GM12878 (cell line): ENCODE measurements at regions not wholly inside any gene's neighbourhood (a gene's known extent, or its start where the extent isn't known, plus 50 kb on each side); places are given as distances from the start of the nearest gene placed in this dataset.

Source experiments
- ATAC-seq: fragments of 200-7000 bp; cut with Tn5 transposase; 3 replicates; pipeline ENCODE4 v1.9.1; 2020; ENCODE audit warnings: mild to moderate bottlenecking, moderate library complexity
- BruUV-seq: library from RNA; stranded (reverse); fragments of 400-500 nt; replicated peaks from 2 replicates; lab custom pipeline; 2021; lab: Mats Ljungman, UMichigan
- CTCF ChIA-PET: fragments of 300-600 bp; sonication (Branson Sonifier 250); formaldehyde crosslinking; extraction: SDS; loops from one replicate; lab custom pipeline; 2021; ENCODE audit warnings: inconsistent platforms; lab: Yijun Ruan, JAX
- POLR2A ChIA-PET: fragments of 350-600 bp; formaldehyde crosslinking; extraction: SDS; loops from one replicate; lab custom pipeline; 2021; ENCODE audit warnings: inconsistent platforms; lab: Charles Lee
- RAD21 ChIA-PET: fragments of 300-600 bp; sonication (Branson Sonifier 250); formaldehyde crosslinking; loops from one replicate; lab custom pipeline; 2023; ENCODE audit warnings: antibody characterized with exemption; ENCODE audit not compliant: unreplicated experiment; lab: Charles Lee
- SMC1A ChIA-PET: fragments of 300-600 bp; sonication (Branson Sonifier 250); formaldehyde crosslinking; loops from one replicate; lab custom pipeline; 2023; ENCODE audit not compliant: unreplicated experiment, uncharacterized antibody; lab: Charles Lee
- DNase-seq: peaks from one replicate; pipeline ENCODE4 v3.0.0-alpha.2; 2011; ENCODE audit warnings: low read depth, low spot score
- FAIRE-seq: peaks from 3 replicates; lab custom pipeline; 2011; peaks lifted over from hg19 to GRCh38; lab: Jason Lieb, UNC
- H2AFZ ChIP-seq: 2 replicates; pipeline ENCODE4 v1.6.0; 2011; ENCODE audit warnings: low read depth, low read length, control low read depth; ENCODE audit not compliant: control insufficient read depth
- H3K27ac ChIP-seq: 2 replicates; pipeline ENCODE4 v1.5.1; 2011; ENCODE audit warnings: control low read depth; ENCODE audit not compliant: control insufficient read depth, insufficient read depth
- H3K27me3 ChIP-seq, 2 experiments: replicated peaks in 1 of 2; 2 replicates each; pipeline versions ENCODE4 v1.6.0 to v1.6.1; 2011; ENCODE audit warnings: low read length in 1 of 2; ENCODE audit not compliant: control insufficient read depth in 2 of 2, insufficient read depth in 2 of 2
- H3K36me3 ChIP-seq, 2 experiments: 2 replicates each; pipeline ENCODE4 v1.5.1; 2011; ENCODE audit warnings: low read length in 1 of 2; ENCODE audit not compliant: control insufficient read depth in 2 of 2, insufficient read depth in 2 of 2
- H3K4me1 ChIP-seq: 2 replicates; pipeline ENCODE4 v1.6.1; 2011; ENCODE audit warnings: mild to moderate bottlenecking, low read length, moderate library complexity, mixed read lengths; ENCODE audit not compliant: control insufficient read depth, insufficient read depth
- H3K4me2 ChIP-seq: 2 replicates; pipeline ENCODE4 v1.6.0; 2011; ENCODE audit warnings: control low read depth; ENCODE audit not compliant: control insufficient read depth, insufficient read depth
- H3K4me3 ChIP-seq: fragments of 200-600 bp; sonication (generic); 2 replicates; pipeline ENCODE4 v1.5.1; 2016
- H3K79me2 ChIP-seq: 2 replicates; pipeline ENCODE4 v1.6.0; 2011; ENCODE audit warnings: low read length; ENCODE audit not compliant: control insufficient read depth, insufficient read depth
- H3K9ac ChIP-seq: 2 replicates; pipeline ENCODE4 v1.8.0; 2011; ENCODE audit warnings: low read length, control low read depth, mixed read lengths; ENCODE audit not compliant: control insufficient read depth, insufficient read depth
- H3K9me3 ChIP-seq: replicated peaks from 3 replicates; pipeline ENCODE4 v1.5.1; 2011; ENCODE audit warnings: mild to moderate bottlenecking, low read length; ENCODE audit not compliant: control insufficient read depth, insufficient read depth
- H4K20me1 ChIP-seq: 2 replicates; pipeline ENCODE4 v1.6.0; 2011; ENCODE audit not compliant: control insufficient read depth, insufficient read depth
- FOXK2 ChIP-seq: fragments of 450-650 bp; IDR thresholded peaks from 2 replicates; pipeline ENCODE4 v1.6.1; 2017; ENCODE audit warnings: mild to moderate bottlenecking, moderate library complexity
- HDGF ChIP-seq: fragments of 450-650 bp; IDR thresholded peaks from 2 replicates; pipeline ENCODE4 v1.6.1; 2016; ENCODE audit warnings: antibody characterized with exemption
- NBN ChIP-seq: fragments of 450-650 bp; IDR thresholded peaks from 2 replicates; pipeline ENCODE4 v1.6.1; 2016
- RBBP5 ChIP-seq: fragments of 200-600 bp; sonication (generic); conservative IDR thresholded peaks from 2 replicates; pipeline ENCODE4 v1.6.1; 2016
- SIN3A ChIP-seq: IDR thresholded peaks from 2 replicates; pipeline ENCODE4 v1.6.1; 2012; ENCODE audit warnings: low read depth, low read length, improper control_type of control experiment
- SIX5 ChIP-seq: IDR thresholded peaks from 2 replicates; pipeline ENCODE4 v1.6.1; 2011; ENCODE audit warnings: mild to moderate bottlenecking, low read depth, low read length, moderate library complexity; ENCODE audit not compliant: severe bottlenecking
- SMARCA5 ChIP-seq: fragments of 450-650 bp; IDR thresholded peaks from 2 replicates; pipeline ENCODE4 v1.6.1; 2017; ENCODE audit warnings: mild to moderate bottlenecking
- SP1 ChIP-seq: IDR thresholded peaks from one replicate; pipeline ENCODE4 v1.6.1; 2011; ENCODE audit warnings: low read depth, low read length
- SPI1 ChIP-seq: IDR thresholded peaks from 2 replicates; pipeline ENCODE4 v1.6.1; 2011; ENCODE audit warnings: low read depth, mild to moderate bottlenecking, low read length, moderate library complexity, borderline replicate concordance; ENCODE audit not compliant: insufficient read depth
- SUPT20H ChIP-seq: IDR thresholded peaks from 2 replicates; pipeline ENCODE4 v1.6.1; 2011; ENCODE audit warnings: low read depth, mild to moderate bottlenecking, low read length, moderate library complexity, borderline replicate concordance; ENCODE audit not compliant: control insufficient read depth
- TARDBP ChIP-seq: IDR thresholded peaks from 2 replicates; pipeline ENCODE4 v1.6.1; 2016; ENCODE audit warnings: borderline replicate concordance
- TCF12 ChIP-seq: IDR thresholded peaks from 2 replicates; pipeline ENCODE4 v1.6.1; 2011; ENCODE audit warnings: low read depth, mild to moderate bottlenecking, low read length
- WGBS: methylation state at CpG from one replicate; pipeline ENCODE4 v1.1.6; 2016; ENCODE audit warnings: low lambda C conversion rate; ENCODE audit not compliant: insufficient replicate concordance, insufficient coverage; ENCODE audit errors: missing lambda C conversion rate; 5-methylcytosine and 5-hydroxymethylcytosine counted together
- in situ Hi-C: fragments of 300-500 bp; cut with MboI; formaldehyde crosslinking; loops from 9 replicates; pipeline ENCODE4 v1.14.3; 2018; ENCODE audit warnings: mixed read lengths
- intact Hi-C: fragments of 100-400 bp; cut with micrococcal nuclease; formaldehyde crosslinking; loops from one replicate; pipeline ENCODE4 v1.14.2; 2022; ENCODE audit not compliant: unreplicated experiment
- TF ChIP-seq, protein P1 (sequence below): fragments of 150-350 bp; IDR thresholded peaks from 2 replicates; pipeline ENCODE4 v1.6.1; 2014; ENCODE audit warnings: mild to moderate bottlenecking, low read depth, low read length
- TF ChIP-seq, protein P2 (sequence below): fragments of 450-650 bp; IDR thresholded peaks from 2 replicates; pipeline ENCODE4 v1.6.1; 2018; ENCODE audit warnings: borderline replicate concordance, mild to moderate bottlenecking; ENCODE audit not compliant: partially characterized antibody
- TF ChIP-seq, protein P3 (sequence below): IDR thresholded peaks from 2 replicates; pipeline ENCODE4 v1.6.1; 2011; ENCODE audit warnings: mild to moderate bottlenecking, low read depth, low read length, moderate library complexity; ENCODE audit not compliant: insufficient replicate concordance

DNA sequence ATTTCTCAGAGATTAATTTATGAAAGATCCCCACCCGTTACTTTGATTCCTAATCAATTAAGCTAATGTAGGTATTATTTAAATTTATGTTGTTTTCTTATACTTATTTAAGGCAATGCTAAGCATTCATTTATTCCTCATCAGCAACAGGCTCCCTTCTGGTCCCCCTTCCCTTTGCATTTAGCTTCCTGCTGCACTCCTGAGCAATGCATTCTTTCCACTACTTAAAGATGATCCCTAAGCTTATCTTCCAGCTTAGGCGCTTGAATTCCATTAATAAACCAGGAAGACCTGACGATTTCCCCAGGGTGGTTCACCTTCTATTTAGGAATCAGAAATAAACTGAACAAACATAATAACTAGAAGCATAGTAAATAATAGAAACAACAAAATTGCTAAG, 1003.1 kb downstream of the FSTL5 start:
- no peaks in the 10 kb centered on the region for H3K27me3 ChIP-seq
- in situ Hi-C loops: no loop called here
- intact Hi-C loops: no loop called here
- no peaks in the 10 kb centered on the region for H3K9me3 ChIP-seq
- DNase-seq (no peak), FAIRE-seq (no peak), ATAC-seq (no peak)
- H2AFZ ChIP-seq: no peak overlapping the region
- RAD21 ChIA-PET: no interaction called here
- no peak for TF ChIP-seq TCF12
- no peak for TF ChIP-seq NBN
- no peak for TF ChIP-seq RBBP5
- H3K4me1 ChIP-seq: no peaks in the 10 kb centered on the region
- POLR2A ChIA-PET: no interaction called here
- no peaks in the 10 kb centered on the region for H4K20me1 ChIP-seq
- 1% methylated on average over 3 of the region's 3 CpGs for WGBS
- H3K4me3 ChIP-seq: no peak overlapping the region
- H3K36me3 ChIP-seq: no peaks in the 10 kb centered on the region
- SMC1A ChIA-PET: no interaction called here
- no peak overlapping the region for H3K4me2 ChIP-seq
- BruUV-seq: no TSS peak
- no peak overlapping the region for H3K9ac ChIP-seq
- H3K27ac ChIP-seq: no peak overlapping the region
- no peaks in the 10 kb centered on the region for H3K79me2 ChIP-seq
- CTCF ChIA-PET: no interaction called here

GRCh38 chr4:161148051-161148450, 1015.7 kb downstream of the FSTL5 start:
- ChIA-PET CTCF (no interaction called here), POLR2A (no interaction called here), SMC1A (no interaction called here), RAD21 (no interaction called here)
- H3K27ac ChIP-seq: no peak overlapping the region
- no peak overlapping the region for H3K4me2 ChIP-seq
- 3% methylated on average over 2 of the region's 2 CpGs for WGBS
- BruUV-seq: no TSS peak
- DNase-seq: no peak
- intact Hi-C loops: no loop called here
- no peaks in the 10 kb centered on the region for H3K36me3 ChIP-seq
- in situ Hi-C loops: no loop called here
- no peaks in the 10 kb centered on the region for H3K79me2 ChIP-seq
- H3K4me1 ChIP-seq: no peaks in the 10 kb centered on the region
- FAIRE-seq: no peak
- no peaks in the 10 kb centered on the region for H4K20me1 ChIP-seq
- H3K9ac ChIP-seq: no peak overlapping the region
- H3K9me3 ChIP-seq: no peaks in the 10 kb centered on the region
- no peak overlapping the region for H3K4me3 ChIP-seq
- no peak overlapping the region for H2AFZ ChIP-seq
- no peaks in the 10 kb centered on the region for H3K27me3 ChIP-seq
- no peak for ATAC-seq
- TF ChIP-seq TARDBP (no peak), RBBP5 (no peak), SUPT20H (no peak), SP1 (no peak), SPI1 (no peak), SIX5 (no peak), SMARCA5 (no peak), HDGF (no peak), FOXK2 (no peak), SIN3A (no peak)
- TF ChIP-seq, protein P1, sequence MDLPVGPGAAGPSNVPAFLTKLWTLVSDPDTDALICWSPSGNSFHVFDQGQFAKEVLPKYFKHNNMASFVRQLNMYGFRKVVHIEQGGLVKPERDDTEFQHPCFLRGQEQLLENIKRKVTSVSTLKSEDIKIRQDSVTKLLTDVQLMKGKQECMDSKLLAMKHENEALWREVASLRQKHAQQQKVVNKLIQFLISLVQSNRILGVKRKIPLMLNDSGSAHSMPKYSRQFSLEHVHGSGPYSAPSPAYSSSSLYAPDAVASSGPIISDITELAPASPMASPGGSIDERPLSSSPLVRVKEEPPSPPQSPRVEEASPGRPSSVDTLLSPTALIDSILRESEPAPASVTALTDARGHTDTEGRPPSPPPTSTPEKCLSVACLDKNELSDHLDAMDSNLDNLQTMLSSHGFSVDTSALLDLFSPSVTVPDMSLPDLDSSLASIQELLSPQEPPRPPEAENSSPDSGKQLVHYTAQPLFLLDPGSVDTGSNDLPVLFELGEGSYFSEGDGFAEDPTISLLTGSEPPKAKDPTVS: no peak
- TF ChIP-seq, protein P2, sequence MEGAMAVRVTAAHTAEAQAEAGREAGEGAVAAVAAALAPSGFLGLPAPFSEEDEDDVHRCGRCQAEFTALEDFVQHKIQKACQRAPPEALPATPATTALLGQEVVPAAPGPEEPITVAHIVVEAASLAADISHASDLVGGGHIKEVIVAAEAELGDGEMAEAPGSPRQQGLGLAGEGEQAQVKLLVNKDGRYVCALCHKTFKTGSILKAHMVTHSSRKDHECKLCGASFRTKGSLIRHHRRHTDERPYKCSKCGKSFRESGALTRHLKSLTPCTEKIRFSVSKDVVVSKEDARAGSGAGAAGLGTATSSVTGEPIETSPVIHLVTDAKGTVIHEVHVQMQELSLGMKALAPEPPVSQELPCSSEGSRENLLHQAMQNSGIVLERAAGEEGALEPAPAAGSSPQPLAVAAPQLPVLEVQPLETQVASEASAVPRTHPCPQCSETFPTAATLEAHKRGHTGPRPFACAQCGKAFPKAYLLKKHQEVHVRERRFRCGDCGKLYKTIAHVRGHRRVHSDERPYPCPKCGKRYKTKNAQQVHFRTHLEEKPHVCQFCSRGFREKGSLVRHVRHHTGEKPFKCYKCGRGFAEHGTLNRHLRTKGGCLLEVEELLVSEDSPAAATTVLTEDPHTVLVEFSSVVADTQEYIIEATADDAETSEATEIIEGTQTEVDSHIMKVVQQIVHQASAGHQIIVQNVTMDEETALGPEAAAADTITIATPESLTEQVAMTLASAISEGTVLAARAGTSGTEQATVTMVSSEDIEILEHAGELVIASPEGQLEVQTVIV: no peak
- TF ChIP-seq, protein P3, sequence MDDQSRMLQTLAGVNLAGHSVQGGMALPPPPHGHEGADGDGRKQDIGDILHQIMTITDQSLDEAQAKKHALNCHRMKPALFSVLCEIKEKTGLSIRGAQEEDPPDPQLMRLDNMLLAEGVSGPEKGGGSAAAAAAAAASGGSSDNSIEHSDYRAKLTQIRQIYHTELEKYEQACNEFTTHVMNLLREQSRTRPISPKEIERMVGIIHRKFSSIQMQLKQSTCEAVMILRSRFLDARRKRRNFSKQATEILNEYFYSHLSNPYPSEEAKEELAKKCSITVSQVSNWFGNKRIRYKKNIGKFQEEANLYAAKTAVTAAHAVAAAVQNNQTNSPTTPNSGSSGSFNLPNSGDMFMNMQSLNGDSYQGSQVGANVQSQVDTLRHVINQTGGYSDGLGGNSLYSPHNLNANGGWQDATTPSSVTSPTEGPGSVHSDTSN: no peak
